Ectodermal cell (in vitro differentiated cells): ENCODE measurements at regions not wholly inside any gene's neighbourhood (a gene's known extent, or its start where the extent isn't known, plus 50 kb on each side); places are given as distances from the start of the nearest gene placed in this dataset.
"Not testable (repeated sequence)": the region's sequence is repeated elsewhere in the genome, so short reads cannot be mapped to it uniquely, and the experiment has no call there.

ENCODE experiments used
- H3K27ac ChIP-seq: 2 replicates; pipeline ENCODE4 v1.7.0; 2013; ENCODE audit warnings: mild to moderate bottlenecking, low read depth, low read length; ENCODE audit not compliant: insufficient read depth, poor library complexity, severe bottlenecking
- H3K27me3 ChIP-seq: 2 replicates; pipeline ENCODE4 v1.7.0; 2013; ENCODE audit warnings: mild to moderate bottlenecking, low read length; ENCODE audit not compliant: insufficient read depth, control insufficient read depth, poor library complexity, severe bottlenecking
- H3K36me3 ChIP-seq: one replicate; pipeline ENCODE4 v1.7.0; 2013; ENCODE audit warnings: low read length; ENCODE audit not compliant: control insufficient read depth, insufficient read depth
- H3K4me1 ChIP-seq: one replicate; pipeline ENCODE4 v1.7.0; 2013; ENCODE audit warnings: low read length; ENCODE audit not compliant: control insufficient read depth, insufficient read depth
- H3K4me3 ChIP-seq: 2 replicates; pipeline ENCODE4 v1.7.0; 2013; ENCODE audit warnings: low read depth, low read length, control low read depth; ENCODE audit not compliant: insufficient read depth
- H3K9me3 ChIP-seq: 2 replicates; pipeline ENCODE4 v1.7.0; 2013; ENCODE audit warnings: mild to moderate bottlenecking, low read length, moderate library complexity; ENCODE audit not compliant: control insufficient read depth
- WGBS, 2 experiments: methylation state at CpG; one replicate each; pipeline ENCODE4 v1.1.7; 2013; ENCODE audit warnings: missing lambda C conversion rate in 2 of 2; 5-methylcytosine and 5-hydroxymethylcytosine counted together

DNA sequence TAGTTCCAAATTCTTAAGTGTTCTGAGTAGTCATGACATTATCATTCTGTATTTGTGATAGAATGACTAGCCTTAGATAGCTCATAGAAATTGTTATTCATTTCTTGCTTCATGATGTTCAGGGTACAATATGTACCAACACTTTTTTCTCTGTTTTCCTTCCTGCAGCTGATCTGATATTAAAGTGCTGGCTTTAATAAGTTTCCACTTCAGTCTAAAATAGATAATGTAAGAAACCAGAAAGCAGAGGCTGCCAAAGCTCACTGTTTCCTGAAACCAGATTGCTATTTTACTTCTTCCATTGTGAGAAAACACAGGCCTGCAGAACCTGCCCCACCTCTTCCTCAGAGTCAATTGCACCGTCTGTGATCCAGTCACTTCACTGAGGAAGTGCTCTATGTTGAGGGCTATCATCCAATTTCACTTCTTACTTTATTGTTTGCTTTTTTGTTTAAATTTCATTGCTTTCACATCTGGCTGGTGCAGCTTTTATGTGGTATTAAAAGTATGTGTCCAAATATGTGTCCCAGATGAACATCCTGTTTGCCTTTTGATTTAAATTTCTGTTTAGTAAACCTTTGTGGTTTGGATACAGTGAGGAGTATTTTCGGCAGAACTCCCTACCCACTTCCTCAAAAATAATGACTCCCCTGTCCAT, 652.1 kb downstream of the ANKRD50 start:
- 57 to 86% methylated on average over 1 to 2 of the region's 2 CpGs for WGBS, 2 experiments
- Histone ChIP-seq H3K27ac (no peak overlapping the region), H3K36me3 (no peaks in the 10 kb centered on the region)

DNA sequence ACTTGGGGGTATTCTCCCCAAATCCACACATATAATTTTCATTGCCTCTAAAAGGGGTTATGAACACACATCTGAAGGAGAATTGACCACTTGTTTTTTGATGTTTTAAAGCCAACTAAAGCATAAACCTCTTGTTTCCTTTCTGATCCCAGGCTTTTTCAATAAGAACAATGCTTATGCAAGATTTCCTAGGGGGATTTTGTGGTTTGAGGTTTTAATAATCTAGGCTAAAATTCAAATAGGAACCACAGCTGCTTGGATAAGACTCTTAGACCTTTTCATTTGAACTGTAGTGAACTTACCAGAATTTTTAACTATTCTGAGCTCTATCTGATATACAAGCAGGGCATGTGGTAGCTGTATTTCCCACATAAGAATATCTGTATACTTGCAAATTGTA, 651.1 kb downstream of the ANKRD50 start:
- Histone ChIP-seq H3K27me3 (no peaks in the 10 kb centered on the region), H3K4me3 (no peak overlapping the region), H3K36me3 (no peaks in the 10 kb centered on the region), H3K4me1 (no peaks in the 10 kb centered on the region), H3K9me3 (no peaks in the 10 kb centered on the region), H3K27ac (no peak overlapping the region)

More for the DNA sequence above, 652.1 kb downstream of the ANKRD50 start:
- no peaks in the 10 kb centered on the region for H3K9me3 ChIP-seq
- H3K4me3 ChIP-seq: no peak overlapping the region
- no peaks in the 10 kb centered on the region for H3K27me3 ChIP-seq
- H3K4me1 ChIP-seq: no peaks in the 10 kb centered on the region

DNA sequence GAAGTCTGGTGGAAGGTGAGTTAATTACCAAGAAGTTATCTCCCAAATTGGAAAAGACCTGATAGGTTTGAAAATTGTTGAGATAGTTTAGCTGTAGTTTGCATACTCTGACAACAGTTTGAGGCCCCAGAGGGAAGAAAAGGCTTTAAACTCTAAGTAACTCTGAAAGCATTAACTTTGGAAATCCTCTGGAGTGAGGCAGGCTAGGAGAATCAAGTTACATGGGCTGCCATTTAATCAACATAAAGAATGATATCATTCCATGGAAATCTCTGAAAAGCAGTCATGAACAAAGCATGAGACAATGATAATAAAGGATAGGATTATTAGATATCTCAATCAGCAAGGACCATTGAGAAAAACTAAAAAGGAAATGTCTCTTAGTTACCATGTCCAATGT, 647.1 kb downstream of the ANKRD50 start:
- no peak overlapping the region for H3K27ac ChIP-seq
- H3K4me1 ChIP-seq: no peaks in the 10 kb centered on the region
- H3K4me3 ChIP-seq: no peak overlapping the region
- H3K27me3 ChIP-seq: no peaks in the 10 kb centered on the region
- no peaks in the 10 kb centered on the region for H3K36me3 ChIP-seq
- peaks cover 3% of the 10 kb centered on the region for H3K9me3 ChIP-seq

DNA sequence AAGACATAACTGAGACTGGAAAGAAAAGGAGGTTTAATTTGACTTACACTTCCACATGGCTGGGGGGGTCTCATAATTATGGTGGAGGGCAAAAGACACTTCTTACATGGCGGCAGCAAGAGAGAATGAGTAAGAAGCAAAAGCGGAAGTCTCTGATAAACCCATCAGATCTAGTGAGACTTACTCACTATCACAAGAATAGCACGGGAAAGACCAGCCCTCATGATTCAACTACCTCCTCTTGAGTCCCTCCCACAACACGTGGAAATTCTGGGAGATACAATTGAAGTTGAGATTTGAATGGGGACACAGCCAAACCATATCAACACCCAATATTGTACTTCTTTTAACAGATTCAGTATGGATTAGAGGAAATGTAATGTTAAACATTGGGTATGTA, 646.6 kb downstream of the ANKRD50 start:
- WGBS, 2 experiments: 91 to 95% methylated on average over 3 to 4 of the region's 4 CpGs
- Histone ChIP-seq H3K4me3 (no peak overlapping the region), H3K27ac (no peak overlapping the region), H3K27me3 (no peaks in the 10 kb centered on the region), H3K36me3 (no peaks in the 10 kb centered on the region), H3K4me1 (no peaks in the 10 kb centered on the region), H3K9me3 (peaks cover 3% of the 10 kb centered on the region)

DNA sequence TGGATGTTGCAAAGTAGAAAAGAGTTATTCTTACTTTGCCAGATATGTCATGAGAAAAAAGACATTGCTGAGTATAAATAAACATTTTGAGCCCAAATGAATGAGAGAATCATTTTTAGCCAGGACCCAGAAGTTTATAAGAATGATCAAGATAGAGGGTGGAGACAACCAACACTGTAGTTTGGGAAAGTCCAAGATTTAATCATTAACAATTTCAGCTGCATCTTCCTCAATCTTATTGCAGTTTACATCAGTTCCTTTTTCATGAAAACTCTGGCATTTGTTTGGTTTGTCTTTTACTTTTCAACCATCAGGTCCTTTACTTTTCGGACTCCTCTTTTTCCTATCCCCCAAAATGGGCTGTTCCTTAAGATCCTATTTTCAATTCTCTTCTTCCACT, 645.9 kb downstream of the ANKRD50 start:
- no peaks in the 10 kb centered on the region for H3K27me3 ChIP-seq
- H3K27ac ChIP-seq: no peak overlapping the region
- no peaks in the 10 kb centered on the region for H3K4me1 ChIP-seq
- whole genome bisulfite sequencing, 2 experiments: 97 to 100% methylated on average over 1 of the region's 1 CpG
- H3K36me3 ChIP-seq: no peaks in the 10 kb centered on the region
- H3K4me3 ChIP-seq: no peak overlapping the region
- H3K9me3 ChIP-seq: peaks cover 3% of the 10 kb centered on the region

DNA sequence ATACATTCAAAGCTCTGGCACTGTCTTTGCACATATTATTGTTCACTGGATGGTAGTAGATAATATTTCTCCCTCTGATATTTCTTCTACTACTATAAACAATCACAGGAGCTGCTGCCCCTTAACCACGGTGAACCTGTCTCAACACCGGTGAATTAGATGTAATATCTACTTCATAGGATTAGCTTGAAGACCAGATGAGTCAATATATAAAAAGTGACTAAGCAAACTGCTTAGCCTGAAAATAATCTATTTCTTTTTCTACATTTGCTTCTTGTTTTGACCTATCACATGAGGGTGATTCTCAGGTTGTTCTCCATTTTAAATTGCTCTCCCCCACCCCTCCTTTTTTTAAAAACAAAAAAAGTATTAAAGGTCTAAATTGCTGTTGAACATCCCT, 645.5 kb downstream of the ANKRD50 start:
- no peaks in the 10 kb centered on the region for H3K4me1 ChIP-seq
- no peak overlapping the region for H3K27ac ChIP-seq
- WGBS, 2 experiments: 84 to 100% methylated on average over 2 of the region's 2 CpGs
- H3K4me3 ChIP-seq: no peak overlapping the region
- no peaks in the 10 kb centered on the region for H3K36me3 ChIP-seq
- H3K27me3 ChIP-seq: no peaks in the 10 kb centered on the region
- H3K9me3 ChIP-seq: peaks cover 3% of the 10 kb centered on the region

DNA sequence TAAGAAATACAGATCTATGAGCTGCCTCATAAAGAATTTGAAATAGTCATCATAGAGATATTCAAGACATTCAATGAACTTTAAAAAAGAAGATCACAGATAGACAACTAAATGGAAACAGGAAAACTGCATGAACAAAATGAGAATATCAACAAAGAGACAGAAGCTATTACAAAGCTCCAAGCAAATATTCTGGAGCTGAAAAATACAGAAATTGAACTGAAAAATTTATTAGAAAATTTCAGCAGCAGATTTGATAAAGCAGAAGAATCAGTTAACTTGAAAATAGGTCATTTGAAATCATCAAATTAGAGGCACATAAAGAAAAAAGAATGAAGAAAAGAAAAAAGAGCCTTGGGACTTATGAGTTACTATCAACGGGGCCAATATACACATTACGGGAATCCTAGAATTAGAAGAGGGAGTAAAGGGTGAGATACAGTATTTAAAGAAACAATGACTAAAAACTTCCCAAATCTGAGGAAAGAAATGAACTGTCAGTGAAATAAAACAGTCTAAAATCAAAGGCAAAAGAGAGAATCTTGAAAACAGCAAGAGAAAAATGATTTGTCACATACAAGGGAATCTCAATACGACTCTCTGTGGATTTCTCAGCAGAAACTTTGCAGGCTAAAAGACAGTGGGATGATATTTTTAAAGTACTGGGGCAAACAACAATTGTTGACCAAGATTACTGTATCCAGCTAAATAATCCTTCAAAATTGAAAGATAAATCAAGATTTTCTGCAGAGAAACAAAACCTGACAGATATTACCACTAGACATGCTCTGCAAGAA, 641.6 kb downstream of the ANKRD50 start:
- WGBS, 2 experiments: 92 to 97% methylated on average over 3 of the region's 3 CpGs
- H3K4me1 ChIP-seq: no peaks in the 10 kb centered on the region
- no peak overlapping the region for H3K4me3 ChIP-seq
- H3K36me3 ChIP-seq: no peaks in the 10 kb centered on the region
- H3K27ac ChIP-seq: no peak overlapping the region
- no peaks in the 10 kb centered on the region for H3K27me3 ChIP-seq
- H3K9me3 ChIP-seq: peaks cover 3% of the 10 kb centered on the region

DNA sequence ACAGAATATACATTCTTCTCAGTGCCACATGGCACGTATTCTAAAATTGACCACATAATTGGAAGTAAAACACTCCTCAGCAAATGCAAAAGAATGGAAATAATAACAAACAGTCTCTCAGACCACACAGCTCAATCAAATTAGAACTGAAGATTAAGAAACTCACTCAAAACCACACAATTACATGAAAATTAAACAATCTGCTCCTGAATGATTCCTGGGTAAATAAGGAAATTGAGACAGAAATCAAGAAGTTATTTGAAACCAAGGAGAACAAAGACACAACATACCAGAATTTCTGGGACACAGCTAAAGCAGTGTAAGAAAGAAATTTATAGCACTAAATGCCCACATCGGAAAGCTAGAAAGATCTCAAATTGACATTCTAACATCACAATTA, 637.3 kb downstream of the ANKRD50 start:
- H3K4me3 ChIP-seq, H3K27ac ChIP-seq, H3K27me3 ChIP-seq, H3K36me3 ChIP-seq, H3K9me3 ChIP-seq, H3K4me1 ChIP-seq: not testable (repeated sequence)
- WGBS, 2 experiments: 68 to 94% methylated on average over 1 to 2 of the region's 2 CpGs

DNA sequence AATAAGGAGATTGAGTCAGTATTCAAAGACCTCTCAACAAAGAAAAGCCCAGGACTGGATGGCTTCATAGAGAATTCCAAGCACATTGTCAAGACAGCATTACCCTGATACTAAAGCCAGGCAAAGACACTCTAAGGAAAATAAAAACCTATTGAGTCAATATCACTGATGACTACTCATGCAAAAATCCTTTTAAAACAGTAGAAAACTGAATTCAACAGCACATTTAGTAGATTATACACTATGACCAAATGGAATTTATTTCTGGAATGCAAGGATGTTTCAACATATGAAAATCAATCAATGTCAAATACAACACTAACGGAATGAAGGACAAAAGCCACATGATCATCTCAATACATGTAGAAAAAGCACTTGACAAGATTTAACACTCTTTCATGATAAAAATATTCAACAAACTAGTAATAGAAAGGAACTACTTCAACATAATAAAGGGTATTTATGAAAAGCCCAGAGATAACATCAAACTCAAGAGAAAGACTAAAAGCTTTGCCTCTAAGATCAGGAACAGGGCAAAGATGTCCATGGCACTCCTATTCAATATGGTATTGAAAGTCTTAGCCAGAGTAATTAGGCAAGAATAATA, 633.3 kb downstream of the ANKRD50 start:
- Histone ChIP-seq H3K4me1 (no peaks in the 10 kb centered on the region), H3K9me3 (no peaks in the 10 kb centered on the region), H3K36me3 (no peaks in the 10 kb centered on the region), H3K27ac (no peak overlapping the region), H3K4me3 (no peak overlapping the region), H3K27me3 (no peaks in the 10 kb centered on the region)
- WGBS, 2 experiments: 88 to 90% methylated on average over 1 of the region's 1 CpG

DNA sequence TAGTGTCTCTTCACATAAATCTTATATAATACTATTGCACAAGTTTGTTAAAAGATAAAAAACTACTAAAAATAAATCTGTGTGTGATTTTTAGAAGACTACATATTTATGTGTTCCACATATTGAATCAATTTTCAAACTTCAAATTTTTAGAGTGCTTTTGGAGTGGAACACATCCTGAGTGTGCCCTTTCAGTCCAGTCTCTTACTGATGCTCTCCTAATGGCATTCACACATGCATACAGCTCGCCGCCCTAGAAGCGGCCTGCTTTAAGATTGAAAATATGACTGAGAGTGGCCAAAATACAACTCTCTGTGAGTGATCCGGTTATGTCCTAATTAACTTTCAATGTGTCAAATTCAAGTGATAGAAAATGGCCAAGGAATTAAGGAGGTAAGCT, 628.8 kb downstream of the ANKRD50 start:
- Histone ChIP-seq H3K4me3 (no peak overlapping the region), H3K4me1 (no peaks in the 10 kb centered on the region)
- WGBS, 2 experiments: 53 to 95% methylated on average over 2 to 4 of the region's 4 CpGs

More for the DNA sequence above, 628.8 kb downstream of the ANKRD50 start:
- H3K9me3 ChIP-seq: no peaks in the 10 kb centered on the region
- H3K27ac ChIP-seq: no peak overlapping the region
- H3K27me3 ChIP-seq: no peaks in the 10 kb centered on the region
- H3K36me3 ChIP-seq: no peaks in the 10 kb centered on the region
